Tibial artery (tissue), 4 donors: ENCODE measurements at regions not wholly inside any gene's neighbourhood (a gene's known extent, or its start where the extent isn't known, plus 50 kb on each side); places are given as distances from the start of the nearest gene placed in this dataset.

Experiments used
- DNase-seq, 2 donors: peaks; one replicate each; pipeline ENCODE4 v3.0.0-alpha.2; 2019
- H3K27ac ChIP-seq, 2 donors: fragments of 200-600 bp; sonication (generic) in 1 of 2; 1 replicate in 1 of 2; 2 replicates in 1 of 2; pipeline ENCODE4 v1.5.1; 2018 to 2019; ENCODE audit warnings: mild to moderate bottlenecking in 1 of 2
- H3K27me3 ChIP-seq, 2 donors: fragments of 200-600 bp; sonication (generic) in 1 of 2; one replicate each; pipeline versions ENCODE4 v1.5.1 to v1.6.0; 2016 to 2019
- H3K36me3 ChIP-seq, 3 donors: fragments of 200-600 bp; sonication (generic) in 2 of 3; one replicate each; pipeline ENCODE4 v1.5.1; 2016 to 2019; ENCODE audit warnings: mild to moderate bottlenecking in 2 of 3
- H3K4me1 ChIP-seq, 4 donors: fragments of 200-600 bp; sonication (generic) in 2 of 4; 1 replicate in 3 of 4; 2 replicates in 1 of 4; pipeline ENCODE4 v1.5.1; 2016 to 2019
- H3K4me3 ChIP-seq, 2 donors: fragments of 200-600 bp; sonication (generic) in 1 of 2; 1 replicate in 1 of 2; 2 replicates in 1 of 2; pipeline ENCODE4 v1.5.1; 2018 to 2019; ENCODE audit warnings: mild to moderate bottlenecking in 2 of 2
- H3K9me3 ChIP-seq, 3 donors: fragments of 200-600 bp; sonication (generic) in 1 of 3; one replicate each; pipeline ENCODE4 v1.5.1; 2016 to 2019
- CTCF ChIP-seq, 2 experiments: fragments of 200-600 bp in 1 of 2; fragments of 450-650 bp in 1 of 2; IDR thresholded peaks; one replicate each; pipeline ENCODE4 v1.5.1; 2017 to 2019; ENCODE audit warnings: antibody characterized with exemption in 2 of 2, mild to moderate bottlenecking in 1 of 2, moderate library complexity in 1 of 2
- intact Hi-C: fragments of 100-400 bp; cut with DNase I; formaldehyde crosslinking; loops from one replicate; pipeline ENCODE4 v1.15.0; 2023; ENCODE audit warnings: low total_unique reads

GRCh38 chr10:83312570-83312969, 826.7 kb upstream of the GHITM start:
- Histone ChIP-seq H3K36me3 (no peaks in the 10 kb centered on the region), H3K27ac (no peak overlapping the region), H3K27me3 (no peaks in the 10 kb centered on the region), H3K4me3 (no peak overlapping the region), H3K4me1 (no peaks in the 10 kb centered on the region), H3K9me3 (no peaks in the 10 kb centered on the region)
- intact Hi-C loops = no loop called here
- DNase-seq = no peak
- no peak for TF ChIP-seq CTCF (IDR thresholded peaks at IDR 0.05)

GRCh38 chr10:83332690-83333089, 806.6 kb upstream of the GHITM start:
- Histone ChIP-seq H3K9me3 (no peaks in the 10 kb centered on the region), H3K36me3 (no peaks in the 10 kb centered on the region), H3K4me3 (no peak overlapping the region), H3K27ac (no peak overlapping the region), H3K4me1 (no peaks in the 10 kb centered on the region), H3K27me3 (no peaks in the 10 kb centered on the region)
- TF ChIP-seq CTCF (IDR thresholded peaks at IDR 0.05) = no peak
- intact Hi-C loops = no loop called here
- no peak for DNase-seq

GRCh38 chr10:83333566-83333965, 805.7 kb upstream of the GHITM start:
- no peaks in the 10 kb centered on the region for H3K4me1 ChIP-seq
- no peaks in the 10 kb centered on the region for H3K9me3 ChIP-seq
- intact Hi-C loops = no loop called here
- no peak overlapping the region for H3K27ac ChIP-seq
- H3K27me3 ChIP-seq = no peaks in the 10 kb centered on the region
- H3K36me3 ChIP-seq = no peaks in the 10 kb centered on the region
- no peak for TF ChIP-seq CTCF (IDR thresholded peaks at IDR 0.05)
- no peak for DNase-seq
- no peak overlapping the region for H3K4me3 ChIP-seq

GRCh38 chr10:83343676-83344075, 795.6 kb upstream of the GHITM start:
- Histone ChIP-seq H3K4me1 (no peaks in the 10 kb centered on the region), H3K4me3 (no peak overlapping the region), H3K9me3 (no peaks in the 10 kb centered on the region), H3K27me3 (no peaks in the 10 kb centered on the region), H3K27ac (no peak overlapping the region), H3K36me3 (no peaks in the 10 kb centered on the region)
- DNase-seq = no peak
- no peak for TF ChIP-seq CTCF (IDR thresholded peaks at IDR 0.05)
- intact Hi-C loops = no loop called here

GRCh38 chr10:83346266-83346910, 792.9 kb upstream of the GHITM start:
- TF ChIP-seq CTCF (IDR thresholded peaks at IDR 0.05) = no peak
- intact Hi-C loops = no loop called here
- DNase-seq = no peak
- H3K9me3 ChIP-seq = no peaks in the 10 kb centered on the region
- no peaks in the 10 kb centered on the region for H3K36me3 ChIP-seq
- no peak overlapping the region for H3K4me3 ChIP-seq
- no peak overlapping the region for H3K27ac ChIP-seq
- H3K4me1 ChIP-seq = no peaks in the 10 kb centered on the region
- no peaks in the 10 kb centered on the region for H3K27me3 ChIP-seq

GRCh38 chr10:83352588-83352987, 786.7 kb upstream of the GHITM start:
- no peaks in the 10 kb centered on the region for H3K4me1 ChIP-seq
- TF ChIP-seq CTCF (IDR thresholded peaks at IDR 0.05) = no peak
- intact Hi-C loops = no loop called here
- no peak for DNase-seq
- no peak overlapping the region for H3K27ac ChIP-seq
- H3K4me3 ChIP-seq = no peak overlapping the region
- no peaks in the 10 kb centered on the region for H3K27me3 ChIP-seq
- no peaks in the 10 kb centered on the region for H3K36me3 ChIP-seq
- H3K9me3 ChIP-seq = peaks cover 0 to 7% (median 7%) of the 10 kb centered on the region in 3 donors
